HepG2 (cell line): ENCODE measurements at regions not wholly inside any gene's neighbourhood (a gene's known extent, or its start where the extent isn't known, plus 50 kb on each side); places are given as distances from the start of the nearest gene placed in this dataset.

Experiments used
- CREB1 ChIP-seq, 2 experiments: fragments of 450-650 bp in 1 of 2; IDR thresholded peaks; 2 replicates each; pipeline ENCODE4 v1.6.1; 2016 to 2017; ENCODE audit warnings: control low read depth in 1 of 2, mild to moderate bottlenecking in 1 of 2, missing compliant biosample characterization in 1 of 2, missing genetic modification characterization in 1 of 2
- CTCF ChIP-seq: sonication (generic); formaldehyde crosslinking; IDR thresholded peaks from 2 replicates; pipeline ENCODE4 v1.5.0; 2020; ENCODE audit warnings: mild to moderate bottlenecking, missing genetic modification reagents, moderate library complexity
- PCBP1 ChIP-seq: fragments of 200-400 bp; formaldehyde crosslinking; IDR thresholded peaks from 2 replicates; pipeline ENCODE4 v1.6.1; 2017; ENCODE audit warnings: mild to moderate bottlenecking, low read depth, low read length, borderline replicate concordance
- SP2 ChIP-seq: sonication (generic); formaldehyde crosslinking; IDR thresholded peaks from 2 replicates; pipeline ENCODE4 v1.5.1; 2020; ENCODE audit warnings: mild to moderate bottlenecking, missing genetic modification reagents
- ZBTB44 ChIP-seq: sonication (generic); formaldehyde crosslinking; IDR thresholded peaks from 2 replicates; pipeline ENCODE4 v1.4.0; 2020; ENCODE audit warnings: missing genetic modification reagents
- ZNF441 ChIP-seq: sonication (generic); formaldehyde crosslinking; IDR thresholded peaks from 2 replicates; pipeline ENCODE4 v1.7.0; 2021; ENCODE audit warnings: missing genetic modification reagents, borderline replicate concordance

DNA sequence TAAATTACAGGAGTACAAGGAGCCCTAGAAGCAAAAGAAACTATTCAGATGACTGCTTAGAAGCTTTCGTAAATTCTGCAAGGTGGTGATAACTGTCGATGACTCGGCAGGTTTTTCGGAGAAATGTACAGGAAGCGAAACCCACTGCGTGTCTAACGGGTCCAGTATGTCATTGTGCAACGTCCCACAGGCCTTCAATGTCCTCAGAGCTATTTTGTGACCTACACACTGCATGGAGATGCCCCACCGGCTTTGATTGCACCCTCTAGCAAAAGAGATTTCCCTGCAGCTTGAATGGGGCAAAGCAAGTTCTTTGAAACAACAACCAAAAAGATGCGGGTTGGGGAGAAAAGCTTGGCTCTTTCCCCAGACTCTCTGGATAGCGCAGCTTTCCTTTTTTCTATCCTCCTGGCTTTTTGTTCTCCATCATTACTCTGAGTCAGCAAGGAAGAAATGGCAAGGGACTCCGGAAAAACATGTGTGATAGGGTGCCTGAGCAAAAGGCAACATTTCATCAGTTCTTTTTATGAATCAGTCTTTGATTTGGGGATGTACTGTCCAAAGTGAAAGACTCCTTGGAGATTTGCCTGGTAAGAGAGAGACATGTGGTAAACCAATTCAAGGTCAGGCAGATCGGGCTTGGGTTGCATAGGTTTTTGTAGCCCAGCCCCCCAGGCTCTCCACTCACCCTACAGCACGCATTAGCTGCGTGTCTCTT is 112.0 kb upstream of the TBL1X start:
- TF ChIP-seq PCBP1, result no peak
- no peak for TF ChIP-seq SP2
- TF ChIP-seq ZNF441 (CRISPR knock-in tag), result no peak
- no peak for TF ChIP-seq ZBTB44
- TF ChIP-seq CTCF, result no peak
- TF ChIP-seq CREB1 (IDR thresholded peaks at IDR 0.05), result no peak
- TF ChIP-seq CREB1 (CRISPR knock-in tag; IDR thresholded peaks at IDR 0.05), result no peak
